HuH-7.5 (cell line): ENCODE measurements at regions not wholly inside any gene's neighbourhood (a gene's known extent, or its start where the extent isn't known, plus 50 kb on each side); places are given as distances from the start of the nearest gene placed in this dataset.

ENCODE experiments used
- DNase-seq: peaks from one replicate; pipeline ENCODE4 v3.0.0; 2011; ENCODE audit warnings: low spot score

- DNase-seq = no peak
These were observed 344.4 kb upstream of the PROX1 start for GRCh38 chr1:213643360-213643759.

GRCh38 chr1:213647864-213648650 lies 339.7 kb upstream of the PROX1 start:
- no peak for DNase-seq

- DNase-seq = no peak
These were observed 338.4 kb upstream of the PROX1 start for GRCh38 chr1:213649373-213649772.

GRCh38 chr1:213650603-213651002 lies 337.2 kb upstream of the PROX1 start:
- DNase-seq = no peak

GRCh38 chr1:213651077-213651476 lies 336.7 kb upstream of the PROX1 start:
- DNase-seq = no peak

- no peak for DNase-seq
These were observed 335.7 kb upstream of the PROX1 start for GRCh38 chr1:213652109-213652508.

- DNase-seq = no peak
These were observed 331.7 kb upstream of the PROX1 start for GRCh38 chr1:213656039-213656438.

GRCh38 chr1:213656503-213656902 lies 331.3 kb upstream of the PROX1 start:
- no peak for DNase-seq

- no peak for DNase-seq
These were observed 330.8 kb upstream of the PROX1 start for GRCh38 chr1:213657013-213657412.

- no peak for DNase-seq
These were observed 329.9 kb upstream of the PROX1 start for GRCh38 chr1:213657879-213658278.

- DNase-seq = no peak
These were observed 329.3 kb upstream of the PROX1 start for GRCh38 chr1:213658457-213658856.

GRCh38 chr1:213659580-213660547 lies 327.9 kb upstream of the PROX1 start:
- DNase-seq = no peak

- no peak for DNase-seq
These were observed 326.5 kb upstream of the PROX1 start for GRCh38 chr1:213661302-213661701.

GRCh38 chr1:213666113-213666512 lies 321.7 kb upstream of the PROX1 start:
- DNase-seq = no peak

GRCh38 chr1:213666922-213667321 lies 320.9 kb upstream of the PROX1 start:
- no peak for DNase-seq

- DNase-seq = no peak
These were observed 318.3 kb upstream of the PROX1 start for GRCh38 chr1:213669512-213669911.

GRCh38 chr1:213669964-213670691 lies 317.6 kb upstream of the PROX1 start:
- DNase-seq = no peak

GRCh38 chr1:213670692-213671023 lies 317.1 kb upstream of the PROX1 start:
- DNase-seq = no peak

GRCh38 chr1:213675043-213675442 lies 312.7 kb upstream of the PROX1 start:
- DNase-seq = no peak

- DNase-seq = no peak
These were observed 311.0 kb upstream of the PROX1 start for GRCh38 chr1:213676736-213677135.

GRCh38 chr1:213678348-213678747 lies 309.4 kb upstream of the PROX1 start:
- no peak for DNase-seq

- no peak for DNase-seq
These were observed 309.0 kb upstream of the PROX1 start for GRCh38 chr1:213678753-213679152.

- no peak for DNase-seq
These were observed 308.6 kb upstream of the PROX1 start for GRCh38 chr1:213679153-213679552.
